ENCODE measurements at regions not wholly inside any gene's neighbourhood (a gene's known extent, or its start where the extent isn't known, plus 50 kb on each side); places are given as distances from the start of the nearest gene placed in this dataset.

- Histone ChIP-seq H3K36me3 (ENCODE audit: insufficient read depth, low read length) (no peaks in the 10 kb centered on the region), H3K9ac (ENCODE audit: low read length) (no peak overlapping the region), H2AFZ (ENCODE audit: low read depth, low read length) (no peak overlapping the region), H3K27me3 (ENCODE audit: insufficient read depth, low read length) (no peaks in the 10 kb centered on the region), H4K20me1 (ENCODE audit: insufficient read depth, low read length) (no peaks in the 10 kb centered on the region), H3K27ac (ENCODE audit: low read depth, low read length) (no peak overlapping the region), H3K9me3 (ENCODE audit: insufficient read depth, low read depth, low read length) (peaks cover 2% of the 10 kb centered on the region), H3K4me3 (ENCODE audit: insufficient read depth, low read depth, low read length) (no peak overlapping the region), H3K4me1 (ENCODE audit: insufficient read depth, low read length) (no peaks in the 10 kb centered on the region), H3K4me2 (ENCODE audit: low read length) (no peak overlapping the region), H3K79me2 (ENCODE audit: insufficient read depth, low read length) (no peaks in the 10 kb centered on the region)
- no peak for TF ChIP-seq EZH2 (IDR thresholded peaks at IDR 0.05; ENCODE audit: insufficient read depth, low read length)
- no peak for TF ChIP-seq CTCF (IDR thresholded peaks at IDR 0.05; ENCODE audit: insufficient read depth, low read depth, low read length)
- FAIRE-seq (no peak), DNase-seq (ENCODE audit: low read depth) (no peak)
- H3K4me1 Mint-ChIP-seq (ENCODE audit: low read depth, unreplicated experiment): no peaks in the 10 kb centered on the region
- no peaks in the 10 kb centered on the region for H3K36me3 Mint-ChIP-seq (ENCODE audit: low read depth, unreplicated experiment)
- H3K27me3 Mint-ChIP-seq (ENCODE audit: low read depth, unreplicated experiment): no peaks in the 10 kb centered on the region
- H3K27ac Mint-ChIP-seq (ENCODE audit: unreplicated experiment): no peak overlapping the region
- no peaks in the 10 kb centered on the region for H3K9me3 Mint-ChIP-seq (ENCODE audit: unreplicated experiment)
- no peak overlapping the region for H3K4me3 Mint-ChIP-seq (ENCODE audit: unreplicated experiment)
These were observed 444.6 kb downstream of the NUF2 start for GRCh38 chr1:163766257-163766918.

- no peak for FAIRE-seq
- no peaks in the 10 kb centered on the region for H3K27me3 Mint-ChIP-seq (ENCODE audit: low read depth, unreplicated experiment)
- Histone ChIP-seq H3K4me1 (ENCODE audit: insufficient read depth, low read length) (no peaks in the 10 kb centered on the region), H3K9ac (ENCODE audit: low read length) (no peak overlapping the region), H3K4me2 (ENCODE audit: low read length) (no peak overlapping the region), H3K27ac (ENCODE audit: low read depth, low read length) (no peak overlapping the region), H2AFZ (ENCODE audit: low read depth, low read length) (no peak overlapping the region), H4K20me1 (ENCODE audit: insufficient read depth, low read length) (no peaks in the 10 kb centered on the region), H3K9me3 (ENCODE audit: insufficient read depth, low read depth, low read length) (peaks cover 2% of the 10 kb centered on the region), H3K79me2 (ENCODE audit: insufficient read depth, low read length) (no peaks in the 10 kb centered on the region), H3K4me3 (ENCODE audit: insufficient read depth, low read depth, low read length) (no peak overlapping the region), H3K27me3 (ENCODE audit: insufficient read depth, low read length) (no peaks in the 10 kb centered on the region), H3K36me3 (ENCODE audit: insufficient read depth, low read length) (no peaks in the 10 kb centered on the region)
- H3K27ac Mint-ChIP-seq (ENCODE audit: unreplicated experiment): no peak overlapping the region
- TF ChIP-seq CTCF (IDR thresholded peaks at IDR 0.05; ENCODE audit: insufficient read depth, low read depth, low read length) (no peak), EZH2 (IDR thresholded peaks at IDR 0.05; ENCODE audit: insufficient read depth, low read length) (no peak)
- no peak for DNase-seq (ENCODE audit: low read depth)
- H3K9me3 Mint-ChIP-seq (ENCODE audit: unreplicated experiment): no peaks in the 10 kb centered on the region
- no peaks in the 10 kb centered on the region for H3K36me3 Mint-ChIP-seq (ENCODE audit: low read depth, unreplicated experiment)
- no peaks in the 10 kb centered on the region for H3K4me1 Mint-ChIP-seq (ENCODE audit: low read depth, unreplicated experiment)
- H3K4me3 Mint-ChIP-seq (ENCODE audit: unreplicated experiment): no peak overlapping the region
These were observed 446.8 kb downstream of the NUF2 start for GRCh38 chr1:163768576-163768975.

GRCh38 chr1:163770265-163770664, 448.5 kb downstream of the NUF2 start:
- Histone ChIP-seq H3K9ac (ENCODE audit: low read length) (no peak overlapping the region), H3K4me3 (ENCODE audit: insufficient read depth, low read depth, low read length) (no peak overlapping the region), H4K20me1 (ENCODE audit: insufficient read depth, low read length) (no peaks in the 10 kb centered on the region), H3K27me3 (ENCODE audit: insufficient read depth, low read length) (no peaks in the 10 kb centered on the region), H3K36me3 (ENCODE audit: insufficient read depth, low read length) (no peaks in the 10 kb centered on the region), H2AFZ (ENCODE audit: low read depth, low read length) (no peak overlapping the region), H3K9me3 (ENCODE audit: insufficient read depth, low read depth, low read length) (peaks cover 2% of the 10 kb centered on the region), H3K4me1 (ENCODE audit: insufficient read depth, low read length) (no peaks in the 10 kb centered on the region), H3K27ac (ENCODE audit: low read depth, low read length) (no peak overlapping the region), H3K79me2 (ENCODE audit: insufficient read depth, low read length) (no peaks in the 10 kb centered on the region), H3K4me2 (ENCODE audit: low read length) (no peak overlapping the region)
- Mint-ChIP-seq H3K9me3 (ENCODE audit: unreplicated experiment) (no peaks in the 10 kb centered on the region), H3K4me1 (ENCODE audit: low read depth, unreplicated experiment) (no peaks in the 10 kb centered on the region), H3K27ac (ENCODE audit: unreplicated experiment) (no peak overlapping the region), H3K36me3 (ENCODE audit: low read depth, unreplicated experiment) (no peaks in the 10 kb centered on the region), H3K27me3 (ENCODE audit: low read depth, unreplicated experiment) (no peaks in the 10 kb centered on the region), H3K4me3 (ENCODE audit: unreplicated experiment) (no peak overlapping the region)
- FAIRE-seq (no peak), DNase-seq (ENCODE audit: low read depth) (no peak)
- TF ChIP-seq CTCF (IDR thresholded peaks at IDR 0.05; ENCODE audit: insufficient read depth, low read depth, low read length) (no peak), EZH2 (IDR thresholded peaks at IDR 0.05; ENCODE audit: insufficient read depth, low read length) (no peak)

Data from astrocyte (in vitro differentiated cells and primary cell).